ENCODE measurements at regions not wholly inside any gene's neighbourhood (a gene's known extent, or its start where the extent isn't known, plus 50 kb on each side); places are given as distances from the start of the nearest gene placed in this dataset.

DNA sequence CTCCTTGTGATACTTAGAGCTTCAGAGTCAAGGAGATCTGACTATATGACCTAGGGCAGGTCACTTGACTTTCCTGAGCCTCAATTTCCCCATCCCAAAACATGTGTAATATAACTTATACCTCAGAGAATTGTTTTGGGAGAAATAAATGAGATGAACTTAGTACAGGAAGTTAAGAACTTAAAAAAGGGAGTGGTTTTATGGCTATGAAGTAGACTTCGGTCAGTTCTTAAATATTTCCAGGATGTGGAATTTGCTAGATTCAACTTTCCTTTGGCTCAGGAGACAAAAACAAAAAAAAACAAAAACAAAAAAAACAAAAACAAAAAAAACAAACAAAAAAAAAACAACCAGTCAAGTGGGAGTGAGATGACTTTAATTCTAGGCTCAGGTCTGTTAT lies 116.7 kb downstream of the EDEM1 start:
- TF ChIP-seq, protein P1, sequence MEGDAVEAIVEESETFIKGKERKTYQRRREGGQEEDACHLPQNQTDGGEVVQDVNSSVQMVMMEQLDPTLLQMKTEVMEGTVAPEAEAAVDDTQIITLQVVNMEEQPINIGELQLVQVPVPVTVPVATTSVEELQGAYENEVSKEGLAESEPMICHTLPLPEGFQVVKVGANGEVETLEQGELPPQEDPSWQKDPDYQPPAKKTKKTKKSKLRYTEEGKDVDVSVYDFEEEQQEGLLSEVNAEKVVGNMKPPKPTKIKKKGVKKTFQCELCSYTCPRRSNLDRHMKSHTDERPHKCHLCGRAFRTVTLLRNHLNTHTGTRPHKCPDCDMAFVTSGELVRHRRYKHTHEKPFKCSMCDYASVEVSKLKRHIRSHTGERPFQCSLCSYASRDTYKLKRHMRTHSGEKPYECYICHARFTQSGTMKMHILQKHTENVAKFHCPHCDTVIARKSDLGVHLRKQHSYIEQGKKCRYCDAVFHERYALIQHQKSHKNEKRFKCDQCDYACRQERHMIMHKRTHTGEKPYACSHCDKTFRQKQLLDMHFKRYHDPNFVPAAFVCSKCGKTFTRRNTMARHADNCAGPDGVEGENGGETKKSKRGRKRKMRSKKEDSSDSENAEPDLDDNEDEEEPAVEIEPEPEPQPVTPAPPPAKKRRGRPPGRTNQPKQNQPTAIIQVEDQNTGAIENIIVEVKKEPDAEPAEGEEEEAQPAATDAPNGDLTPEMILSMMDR (IDR thresholded peaks at IDR 0.05; ENCODE audit: borderline replicate concordance, extremely low read depth, low read length, poor library complexity, severe bottlenecking): no peak
- TF ChIP-seq EZH2 (IDR thresholded peaks at IDR 0.05; ENCODE audit: borderline replicate concordance, low read depth, low read length, severe bottlenecking): no peak

Measured in DND-41 (cell line).